KG1 (cell line): ENCODE measurements at regions not wholly inside any gene's neighbourhood (a gene's known extent, or its start where the extent isn't known, plus 50 kb on each side); places are given as distances from the start of the nearest gene placed in this dataset.

Experiments used
- DNase-seq: peaks from one replicate; lab custom pipeline; 2025; lab: John Stamatoyannopoulos, UW

DNA sequence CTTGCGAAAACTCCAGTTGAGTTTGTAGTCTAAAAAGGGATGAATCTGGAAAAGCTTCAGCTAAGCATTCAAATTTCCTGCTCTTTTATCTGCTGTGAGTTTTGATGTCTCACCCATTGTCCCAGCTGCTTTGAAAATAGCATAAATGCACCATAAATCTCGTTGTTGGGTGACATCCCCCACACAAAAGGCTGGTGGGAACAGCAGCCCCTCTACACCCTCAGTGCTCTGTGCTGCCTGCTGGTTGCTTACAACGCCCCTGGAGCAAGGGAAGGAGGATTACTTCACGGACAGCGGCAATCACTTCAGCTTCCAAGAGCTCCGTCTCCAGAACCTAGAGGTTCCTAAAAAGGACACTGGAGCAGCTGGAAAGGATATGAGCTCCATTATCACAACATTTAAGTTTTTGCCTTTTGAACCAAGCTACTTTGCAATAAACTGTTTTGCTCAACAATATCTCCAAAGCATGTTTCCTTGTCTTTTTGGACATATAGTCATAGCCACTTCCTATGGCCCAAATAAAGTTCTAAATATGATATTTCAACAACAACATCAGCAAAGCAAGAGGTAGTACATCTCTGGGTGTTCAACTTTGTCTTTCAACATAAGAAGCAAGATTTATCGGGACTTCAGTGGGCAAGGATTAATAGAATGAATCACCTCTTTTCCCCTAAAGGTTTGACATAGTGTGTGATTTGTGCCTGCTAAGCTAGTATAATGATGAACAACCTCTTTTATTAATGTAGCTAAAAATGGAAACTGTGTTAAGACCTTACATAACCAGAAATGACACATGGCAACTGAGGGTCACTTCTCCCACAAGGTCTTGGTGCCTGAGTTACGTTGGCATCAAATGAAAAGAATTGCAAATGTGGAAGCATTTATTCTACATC is 413.5 kb downstream of the TXNL1 start:
- DNase-seq, result no peak

DNA sequence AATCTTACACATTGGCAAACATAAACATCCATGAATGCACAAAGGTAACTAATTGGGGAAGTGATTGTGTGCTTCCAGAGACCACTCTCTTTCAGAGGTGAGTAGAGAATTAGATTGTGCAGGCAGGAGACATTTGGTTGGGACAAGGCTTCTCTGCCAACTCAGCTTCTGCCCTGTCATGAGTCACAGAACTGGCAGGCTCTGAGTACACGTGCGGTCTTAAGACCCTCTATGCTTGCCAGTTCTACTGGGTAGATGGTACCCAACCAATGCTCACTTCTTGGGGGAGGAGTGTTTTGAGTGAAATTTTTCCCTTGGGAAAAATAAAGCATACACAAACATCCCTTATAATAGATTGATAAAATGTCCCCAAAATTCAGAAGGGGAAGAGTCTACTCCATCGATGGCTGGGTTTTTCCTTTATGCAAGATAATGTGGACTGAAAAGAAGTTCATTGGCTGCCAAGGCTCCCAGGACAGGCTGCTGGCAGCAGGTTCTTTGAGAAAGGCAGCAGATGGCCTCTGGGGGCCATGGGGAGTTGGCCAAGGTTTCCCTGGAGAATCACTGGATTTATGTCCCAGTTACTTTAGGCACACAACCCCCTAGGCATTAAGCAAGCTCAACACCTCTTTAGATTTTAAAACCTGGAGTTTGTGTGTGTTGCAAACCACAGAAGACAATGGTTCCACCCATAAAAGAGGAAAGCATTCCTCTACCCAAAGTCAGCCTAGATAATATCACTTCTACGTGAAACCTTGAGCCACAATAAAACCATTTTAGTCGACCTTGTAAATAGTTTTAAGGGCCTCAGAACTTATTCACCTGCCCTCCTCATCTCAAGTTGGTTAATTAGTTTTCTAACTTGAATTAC is 417.0 kb downstream of the TXNL1 start:
- DNase-seq, result no peak

DNA sequence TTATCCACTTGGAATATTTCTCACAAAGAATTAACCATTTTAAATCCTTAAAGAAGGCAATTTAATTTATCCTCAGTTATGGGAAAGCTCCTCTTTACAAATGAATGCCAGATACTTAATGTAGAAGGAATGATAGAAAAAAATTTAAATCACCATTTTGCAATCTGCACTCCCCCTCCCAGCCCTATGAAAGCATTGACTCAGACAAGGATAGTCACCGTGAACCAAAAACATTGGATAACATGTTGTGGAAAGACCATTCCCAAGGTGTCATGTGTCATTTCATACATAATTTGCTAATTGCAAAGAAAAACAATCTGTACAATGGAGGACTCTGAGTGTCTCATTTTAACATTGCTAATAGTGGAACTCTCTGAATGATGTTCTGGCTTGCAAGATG is 421.0 kb downstream of the TXNL1 start:
- no peak for DNase-seq

DNA sequence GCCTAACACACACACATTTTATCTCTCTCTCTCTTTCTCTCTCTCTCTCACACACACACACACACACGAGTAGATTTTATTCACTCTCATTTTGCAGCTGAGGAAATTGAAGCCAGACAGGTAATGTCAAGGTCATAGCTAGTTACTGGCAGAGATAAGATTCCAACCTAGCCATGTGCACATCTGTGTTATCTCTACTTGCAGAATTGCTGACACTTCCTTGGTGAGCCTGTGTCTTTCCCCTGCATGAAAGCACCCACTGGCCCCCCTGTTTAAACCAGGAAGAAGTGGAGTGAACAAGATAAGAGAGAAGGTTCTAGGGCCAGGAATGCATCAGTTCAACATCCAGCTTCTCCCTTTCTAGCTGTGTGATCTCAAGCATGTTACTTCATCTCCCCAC is 423.7 kb downstream of the TXNL1 start:
- DNase-seq, result no peak

DNA sequence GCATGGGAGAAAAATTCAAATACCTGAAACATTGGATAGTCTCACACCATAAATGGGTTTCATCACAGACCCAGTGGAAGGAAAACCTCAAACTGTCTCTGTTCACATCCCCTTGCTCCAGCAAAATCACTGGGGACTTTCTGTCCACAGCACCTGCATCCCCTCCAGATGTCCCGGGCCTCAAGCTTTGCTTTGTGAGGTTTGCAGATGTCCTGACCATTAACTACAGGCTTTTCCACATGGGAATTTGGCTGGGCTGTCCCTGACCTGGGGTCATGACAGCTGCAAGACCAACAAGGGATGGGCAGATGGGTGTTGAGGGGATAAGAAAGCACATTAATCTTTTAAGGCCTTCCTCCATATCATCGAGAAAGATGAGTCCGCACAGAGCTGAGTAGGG is 427.9 kb downstream of the TXNL1 start:
- DNase-seq, result no peak

DNA sequence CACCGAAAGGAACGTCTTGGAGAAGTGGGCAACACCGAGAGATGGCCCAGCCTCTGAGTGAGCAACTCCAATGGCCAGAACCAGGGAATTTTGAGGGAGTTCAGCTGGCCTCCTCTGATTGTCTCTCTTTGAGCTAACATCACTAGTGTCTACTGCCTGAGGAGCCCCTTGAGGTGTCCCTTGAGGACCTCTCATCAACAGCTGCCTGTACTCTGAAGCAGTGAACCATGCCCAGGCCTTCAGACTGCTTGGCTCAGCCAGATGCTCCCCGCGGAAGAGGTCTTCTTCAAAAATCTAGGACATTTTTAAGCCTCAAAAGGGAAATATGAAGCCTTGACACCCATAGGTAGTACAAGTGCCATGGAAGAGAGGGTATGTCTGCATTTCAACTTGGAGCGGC is 430.4 kb downstream of the TXNL1 start:
- DNase-seq, result no peak

DNA sequence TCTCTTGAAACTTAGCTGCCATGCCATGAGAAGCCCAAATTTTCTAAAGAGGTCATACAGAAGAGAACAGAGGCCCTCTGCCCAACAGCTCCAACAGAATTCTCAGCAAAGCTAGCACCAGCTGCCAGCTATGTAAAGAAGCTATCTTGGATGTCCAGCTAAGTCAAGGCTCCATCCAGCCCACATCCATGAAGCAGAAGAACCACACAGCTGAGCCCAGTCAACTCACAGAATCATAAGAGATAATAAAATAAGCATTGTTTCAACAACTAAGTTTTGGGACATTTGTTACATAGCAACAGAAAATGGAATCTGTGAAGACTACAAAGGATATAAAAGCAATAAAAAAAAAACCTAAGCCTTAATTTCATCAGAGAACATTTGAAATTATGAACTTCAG is 434.3 kb downstream of the TXNL1 start:
- no peak for DNase-seq

DNA sequence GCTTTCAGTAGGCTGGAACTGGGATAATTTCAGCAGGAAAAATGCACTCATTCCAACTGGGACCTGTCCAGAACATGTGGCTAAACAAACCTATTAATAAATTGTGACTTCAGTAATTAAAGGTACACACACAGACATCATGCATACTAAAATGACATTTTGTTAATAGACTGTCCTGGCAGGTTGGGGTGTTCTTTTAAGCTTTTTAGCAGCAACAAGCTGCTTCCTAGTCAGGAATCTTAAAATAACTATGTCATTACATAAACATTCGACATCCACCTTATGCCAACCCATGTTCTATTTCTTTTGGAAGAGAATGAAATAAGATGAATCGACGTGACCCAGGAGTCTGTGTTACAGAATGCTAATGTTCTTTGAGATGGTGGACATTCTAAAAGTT is 435.7 kb downstream of the TXNL1 start:
- DNase-seq, result no peak

DNA sequence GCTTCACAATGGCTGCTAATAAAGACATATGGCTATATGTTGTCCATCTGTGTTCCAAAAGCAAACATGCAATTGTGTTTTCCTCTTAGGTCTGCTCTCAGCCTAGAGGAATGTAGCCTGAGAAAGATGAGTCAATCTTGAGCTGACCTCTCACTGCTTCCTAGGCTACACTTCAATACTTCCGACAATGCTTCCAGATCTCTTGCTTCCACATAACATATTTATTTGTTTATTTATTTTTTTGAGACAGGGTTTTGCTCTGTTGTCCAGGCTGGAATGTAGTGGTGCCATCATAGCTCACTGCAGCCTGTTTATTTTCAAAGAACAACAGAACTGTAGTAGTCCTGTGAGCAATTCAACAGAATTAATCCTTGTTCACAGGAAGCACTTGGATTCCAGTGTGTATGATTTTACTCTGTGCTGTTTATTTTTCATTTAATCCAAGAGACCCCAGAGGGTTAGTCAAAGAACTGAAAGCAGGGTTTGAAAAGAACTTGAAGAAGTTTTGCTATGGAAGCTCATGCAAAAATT is 437.9 kb downstream of the TXNL1 start:
- DNase-seq, result no peak

DNA sequence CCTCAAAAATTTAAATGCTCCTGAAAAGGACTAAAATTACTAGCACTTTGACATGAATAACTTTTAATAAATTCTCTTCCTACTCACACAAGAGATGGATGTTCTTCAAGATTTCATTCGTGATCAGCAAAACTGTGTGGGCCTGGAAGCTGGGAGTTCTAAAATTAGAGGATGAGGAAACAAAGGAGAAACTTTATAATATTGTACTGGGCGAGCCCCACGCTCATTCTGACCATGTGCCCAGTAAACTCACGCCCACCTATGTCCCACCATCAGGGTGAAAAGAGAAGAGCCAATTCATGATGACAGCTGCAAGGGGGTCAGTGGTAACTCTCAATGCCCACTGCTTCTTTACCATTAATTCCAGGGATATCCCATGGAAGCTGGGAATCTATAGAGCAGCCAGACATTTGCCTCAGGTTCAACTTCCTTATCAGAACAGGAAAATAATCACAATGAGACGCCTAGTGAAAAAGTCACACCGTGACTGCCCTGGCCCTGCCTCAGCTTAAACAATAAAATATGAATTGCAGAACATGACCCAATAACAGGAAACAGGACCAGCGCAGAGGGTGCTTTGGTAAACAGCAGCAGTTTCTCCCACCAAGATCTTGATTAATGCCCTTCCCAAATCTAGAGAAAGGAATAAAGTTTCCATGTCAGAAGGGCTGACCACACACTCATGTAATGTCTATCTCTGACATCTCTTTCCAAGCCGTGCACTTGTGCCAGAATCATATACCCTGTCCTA is 438.6 kb downstream of the TXNL1 start:
- DNase-seq, result no peak

DNA sequence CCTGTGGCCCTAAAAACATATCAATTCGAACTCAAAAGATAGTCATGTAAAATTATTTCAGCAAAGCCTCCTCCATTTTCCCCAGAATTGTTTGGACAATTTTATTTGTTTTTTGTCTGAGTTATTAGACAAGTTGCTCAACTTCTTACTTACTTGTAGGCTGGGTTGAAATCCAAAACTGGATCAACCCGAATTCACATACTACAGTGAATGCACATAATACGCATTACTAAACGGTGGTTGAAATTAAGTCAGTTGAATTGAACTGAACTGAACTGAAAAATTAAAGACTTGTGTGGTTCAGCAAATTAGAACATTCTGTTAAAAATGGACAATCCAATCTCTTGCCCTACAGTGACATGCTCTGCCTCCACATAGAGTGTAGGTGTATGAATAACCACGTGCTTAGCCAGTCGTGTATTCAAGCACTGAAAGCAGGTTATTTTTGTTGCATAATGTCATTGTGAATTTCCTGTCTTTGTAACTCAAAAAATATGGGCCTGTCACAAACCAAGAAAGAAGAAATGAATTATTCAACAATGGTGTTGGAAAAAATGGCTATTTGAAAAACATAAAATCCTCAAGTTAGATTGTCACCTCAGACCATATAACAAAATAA is 441.0 kb downstream of the TXNL1 start:
- DNase-seq, result no peak

DNA sequence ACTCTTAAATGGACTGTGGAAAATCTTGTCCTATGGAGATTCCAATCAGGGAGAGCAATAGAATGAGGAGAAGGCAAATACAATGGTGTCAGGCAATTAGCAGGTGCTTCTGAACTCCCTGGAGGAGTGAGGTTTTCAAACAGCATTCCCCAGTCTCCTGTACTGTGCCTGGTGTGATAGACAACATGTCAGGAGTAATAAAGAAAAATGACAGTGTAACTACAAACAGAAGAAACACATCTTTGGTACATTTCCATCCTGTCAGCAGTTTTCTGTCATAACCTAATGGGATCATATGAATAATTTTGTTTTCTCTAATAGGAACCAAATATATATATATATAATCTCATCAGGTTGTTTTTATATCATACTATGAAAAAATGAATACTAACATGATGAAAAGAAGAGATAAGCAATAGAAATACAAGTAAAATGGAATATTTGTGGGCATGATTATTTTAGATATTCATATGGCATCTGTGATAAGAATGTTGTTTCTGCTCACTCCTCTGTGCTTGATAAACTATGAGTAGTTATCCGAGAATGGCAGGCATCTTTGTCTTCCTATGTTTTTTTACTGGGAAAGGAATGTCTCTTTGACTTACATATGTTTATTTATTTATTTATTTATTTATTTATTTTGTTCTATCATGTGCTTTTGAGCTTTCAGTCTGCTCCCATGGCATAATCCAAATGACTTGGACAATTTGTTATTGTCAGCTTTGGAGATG is 441.7 kb downstream of the TXNL1 start:
- no peak for DNase-seq

DNA sequence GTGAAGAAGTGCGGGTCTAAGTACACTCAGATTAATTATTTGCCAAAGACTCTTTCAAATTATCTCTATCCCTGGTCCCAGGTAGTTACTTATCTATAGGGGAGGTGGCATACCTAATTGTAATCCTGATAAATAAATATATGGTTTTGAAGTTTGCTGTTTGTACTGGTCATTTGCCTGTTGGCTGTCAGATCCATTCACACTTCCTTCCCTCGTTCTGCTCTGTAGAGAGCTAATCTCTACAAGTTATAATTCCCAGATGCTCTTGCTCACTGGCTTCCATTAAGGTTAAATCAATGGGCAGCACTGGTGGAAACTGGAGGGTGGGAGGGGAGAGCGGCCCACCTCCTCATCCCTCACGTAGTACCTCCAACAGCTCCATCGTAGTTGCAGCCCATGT is 447.1 kb downstream of the TXNL1 start:
- no peak for DNase-seq

DNA sequence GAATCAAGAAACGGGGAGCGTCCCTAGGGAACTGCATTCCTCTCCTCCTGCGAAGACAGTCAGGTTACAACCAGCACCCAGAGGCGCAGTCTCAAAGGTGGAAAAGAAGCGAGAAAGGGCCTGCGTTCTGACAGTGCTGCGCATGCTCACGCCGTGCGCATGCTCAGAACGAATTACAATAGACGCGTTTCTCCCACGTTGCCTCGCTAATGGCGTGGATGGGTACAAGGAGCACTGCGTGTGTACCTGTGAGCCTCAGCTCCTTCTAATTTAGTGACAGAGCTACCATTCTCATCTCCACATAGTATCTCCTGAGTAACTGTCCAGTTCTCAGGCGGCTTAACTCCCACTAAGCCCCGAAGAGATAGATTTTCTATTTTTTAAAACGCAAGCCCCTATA is 448.8 kb downstream of the TXNL1 start:
- no peak for DNase-seq

DNA sequence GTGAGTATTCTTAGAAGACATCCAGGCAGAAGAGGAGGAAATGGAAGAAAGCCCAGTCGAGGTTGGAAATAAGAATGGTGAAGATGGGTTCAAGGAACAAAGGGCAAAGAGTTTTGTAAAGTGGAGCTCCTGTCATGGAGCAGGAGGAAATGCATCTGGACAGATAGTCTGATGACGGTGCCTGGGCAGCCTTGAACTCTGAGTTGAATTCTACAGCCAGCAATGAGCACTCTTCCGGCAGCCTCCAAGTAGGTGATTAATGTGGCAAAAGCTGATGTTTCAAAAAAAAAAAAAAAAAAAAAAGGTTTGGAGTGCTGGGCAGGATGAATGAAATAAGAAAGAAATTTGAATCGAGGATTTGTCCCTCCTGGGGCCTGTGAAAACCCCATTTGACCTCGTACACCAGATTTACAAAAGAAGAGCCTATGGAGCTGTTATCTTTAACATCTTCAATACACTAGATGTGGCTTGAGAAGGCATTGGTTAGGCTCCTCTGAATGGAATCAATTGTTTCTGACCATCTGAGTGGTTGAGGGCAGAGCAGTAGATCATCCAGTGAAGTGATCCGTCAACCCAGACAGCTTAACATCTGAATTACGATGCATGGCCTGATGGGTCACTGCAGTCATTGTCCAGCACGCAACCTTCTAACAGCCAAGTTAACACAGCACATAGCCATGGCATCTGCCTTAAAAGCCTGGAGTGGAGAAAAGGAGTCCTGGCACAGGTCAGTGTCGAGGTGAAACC is 449.7 kb downstream of the TXNL1 start:
- DNase-seq, result no peak

DNA sequence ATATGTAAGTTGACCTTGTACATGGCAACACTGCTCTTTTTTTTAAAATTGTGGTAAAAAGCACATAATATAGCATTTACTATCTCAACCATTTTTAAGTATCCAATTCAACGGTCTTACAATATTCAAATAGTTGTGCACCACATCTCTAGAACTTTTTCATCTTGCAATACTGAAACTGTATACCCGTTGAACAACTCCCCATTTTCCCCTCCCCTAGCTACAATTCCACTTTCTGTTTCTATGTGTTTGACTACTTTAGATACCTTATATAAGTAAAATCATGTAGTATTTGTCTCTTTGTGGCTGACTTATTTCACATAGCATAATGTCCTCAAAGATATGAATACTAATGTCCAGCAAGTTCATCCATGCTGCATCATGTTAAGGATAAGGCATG is 452.1 kb downstream of the TXNL1 start:
- DNase-seq, result no peak

DNA sequence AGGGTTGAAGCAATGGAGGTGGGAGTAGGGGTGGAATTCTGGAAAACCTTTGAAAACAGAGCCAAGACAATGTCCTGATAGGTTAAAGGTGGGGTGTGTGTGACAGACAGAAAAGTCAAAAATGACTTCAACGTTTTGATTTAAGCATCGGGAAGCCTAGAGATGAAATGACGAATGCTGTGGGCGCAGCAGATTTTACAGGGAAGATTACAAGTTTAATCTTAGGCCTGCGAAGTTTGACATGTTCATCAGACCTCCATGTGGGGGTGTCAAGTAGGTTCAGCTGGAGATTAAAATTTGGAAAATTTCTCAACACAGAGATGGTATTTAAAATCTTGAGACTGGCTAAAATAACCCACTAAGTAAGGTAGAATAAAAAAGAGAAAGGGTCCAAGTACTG is 453.3 kb downstream of the TXNL1 start:
- DNase-seq, result no peak

DNA sequence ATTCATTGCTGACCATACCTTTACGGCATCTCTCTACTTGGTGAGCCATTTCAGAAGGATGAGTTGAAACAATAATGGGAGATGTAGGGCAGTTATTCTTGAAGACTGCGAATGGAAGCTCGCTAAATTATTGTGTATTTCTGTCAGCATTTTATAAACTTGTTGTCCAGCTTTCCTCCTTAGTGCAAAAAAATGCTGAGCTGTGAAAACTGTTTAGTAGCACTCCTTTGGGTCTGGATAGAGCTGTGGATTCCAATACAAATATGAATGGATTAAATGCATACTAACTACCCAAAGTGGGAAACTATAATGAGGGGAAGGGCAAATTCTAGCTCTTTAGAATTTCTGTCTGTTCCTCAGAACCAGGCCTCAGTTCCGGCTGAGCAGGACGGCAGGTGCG is 461.6 kb downstream of the TXNL1 start:
- DNase-seq, result no peak

DNA sequence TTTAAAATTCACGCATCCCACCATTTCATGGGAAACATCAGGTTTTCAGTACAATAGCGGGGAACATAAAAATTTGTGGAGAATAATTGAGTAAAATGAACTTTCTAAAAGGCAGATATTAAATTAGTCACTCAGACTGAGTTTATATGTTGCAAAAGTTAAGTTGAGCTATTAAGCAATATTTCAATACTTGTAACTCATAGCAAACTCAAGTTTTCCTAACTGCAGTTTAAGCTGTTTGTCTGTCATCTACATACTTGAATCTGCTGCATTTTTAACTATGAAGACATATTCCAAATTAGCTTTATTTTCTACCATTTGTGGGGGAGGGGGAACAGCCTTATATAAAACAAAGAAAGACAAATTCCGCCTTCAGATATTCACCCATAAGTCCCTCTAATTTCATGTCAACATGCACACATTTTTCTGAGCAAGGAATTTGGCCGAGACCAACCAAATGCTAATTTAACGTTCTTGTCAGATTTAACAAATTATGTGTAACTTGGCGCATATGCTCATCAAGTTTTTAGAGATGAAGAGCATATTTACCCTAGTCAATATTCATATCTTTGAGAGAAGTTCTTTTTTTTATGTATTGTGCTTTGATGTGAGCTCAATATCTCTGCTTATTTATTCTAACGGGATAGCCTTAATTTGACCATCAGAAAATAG is 462.9 kb downstream of the TXNL1 start:
- no peak for DNase-seq
